ENCODE measurements at regions not wholly inside any gene's neighbourhood (a gene's known extent, or its start where the extent isn't known, plus 50 kb on each side); places are given as distances from the start of the nearest gene placed in this dataset.
"Not testable (repeated sequence)": the region's sequence is repeated elsewhere in the genome, so short reads cannot be mapped to it uniquely, and the experiment has no call there.

DNA sequence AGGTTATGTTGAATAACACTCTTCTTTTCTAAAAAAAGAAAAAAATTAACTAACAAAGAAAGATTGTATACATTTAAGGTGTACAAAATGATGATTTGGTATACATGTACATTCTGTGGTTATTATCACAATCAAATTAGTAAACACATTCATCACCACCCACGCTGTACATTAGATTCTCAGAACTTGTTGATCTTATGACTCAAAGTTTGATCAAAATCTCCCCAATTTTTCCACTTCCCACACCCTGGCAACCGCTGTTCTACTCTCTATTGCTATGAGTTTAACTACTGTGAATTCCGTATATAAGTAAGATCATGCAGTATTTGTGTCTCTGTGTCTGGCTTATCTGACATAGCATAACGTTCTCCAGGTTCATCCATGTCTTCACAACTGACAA lies 469.5 kb upstream of the CHRM3 start:
- no peak for DNase-seq (ENCODE audit: low read depth in 4 of 4, low spot score in 1 of 4)

GRCh38 chr1:238914346-238914745 lies 472.0 kb upstream of the CHRM3 start:
- no peak for DNase-seq (ENCODE audit: low read depth in 4 of 4, low spot score in 1 of 4)

DNA sequence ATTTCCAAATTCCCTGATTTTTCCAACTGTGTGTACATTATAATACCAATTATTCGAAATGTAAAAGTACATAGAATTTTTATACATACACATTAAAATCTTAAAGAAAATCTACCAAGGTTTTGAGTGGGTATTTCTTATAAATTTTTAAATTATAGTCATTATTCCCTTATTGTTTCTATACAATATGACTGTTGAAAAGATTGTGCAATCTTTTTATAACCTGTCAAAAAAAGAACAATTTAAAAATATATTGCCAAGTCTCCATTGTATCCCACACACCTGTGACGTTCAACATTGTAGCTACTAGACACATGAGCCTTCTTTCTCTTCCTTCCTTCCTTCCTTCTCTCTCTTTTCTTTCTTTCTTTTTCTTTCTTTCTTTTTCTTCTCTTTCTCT lies 473.2 kb upstream of the CHRM3 start:
- no peak for DNase-seq (ENCODE audit: low read depth in 4 of 4, low spot score in 1 of 4)

DNA sequence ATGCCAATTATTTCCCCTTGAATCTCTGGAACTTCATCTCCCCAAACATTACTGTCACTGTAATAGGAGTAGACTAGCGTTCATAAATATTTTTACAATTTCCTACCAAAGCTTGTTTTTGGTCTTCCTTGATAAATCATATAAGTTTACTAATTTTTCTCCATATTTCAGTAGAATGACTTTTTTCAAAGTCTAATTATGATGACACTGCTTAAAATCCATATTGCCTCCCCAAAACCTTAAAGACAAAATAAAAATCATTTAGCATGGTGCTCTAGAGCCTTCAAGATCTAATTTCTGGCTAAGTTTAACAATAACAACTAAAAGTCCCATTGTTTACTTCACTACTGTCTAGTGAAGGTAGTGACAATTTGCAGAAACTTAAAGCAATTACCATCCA lies 474.2 kb upstream of the CHRM3 start:
- no peak for DNase-seq (ENCODE audit: low read depth in 4 of 4, low spot score in 1 of 4)

DNA sequence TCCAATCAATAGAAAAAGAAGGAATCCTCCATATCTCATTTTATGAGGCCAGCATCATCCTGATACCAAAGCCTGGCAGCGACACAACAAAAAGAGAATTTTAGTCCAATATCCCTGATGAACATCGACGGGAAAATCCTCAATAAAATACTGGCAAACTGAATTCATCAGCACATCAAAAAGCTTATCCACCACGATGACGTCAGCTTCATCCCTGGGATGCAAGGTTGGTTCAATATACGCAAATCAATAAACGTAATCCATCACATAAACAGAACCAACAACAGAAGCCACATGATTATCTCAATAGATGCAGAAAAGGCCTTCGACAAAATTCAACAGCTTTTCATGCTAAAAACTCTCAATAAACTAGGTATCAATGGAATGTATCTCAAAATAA lies 483.6 kb upstream of the CHRM3 start:
- not testable (repeated sequence) for DNase-seq (ENCODE audit: low read depth in 4 of 4, low spot score in 1 of 4)

- no peak for DNase-seq (ENCODE audit: low read depth in 4 of 4, low spot score in 1 of 4)
Measured at GRCh38 chr1:238900334-238900865, 486.0 kb upstream of the CHRM3 start.

GRCh38 chr1:238898856-238899255 lies 487.5 kb upstream of the CHRM3 start:
- DNase-seq (ENCODE audit: low read depth in 4 of 4, low spot score in 1 of 4), result no peak

DNA sequence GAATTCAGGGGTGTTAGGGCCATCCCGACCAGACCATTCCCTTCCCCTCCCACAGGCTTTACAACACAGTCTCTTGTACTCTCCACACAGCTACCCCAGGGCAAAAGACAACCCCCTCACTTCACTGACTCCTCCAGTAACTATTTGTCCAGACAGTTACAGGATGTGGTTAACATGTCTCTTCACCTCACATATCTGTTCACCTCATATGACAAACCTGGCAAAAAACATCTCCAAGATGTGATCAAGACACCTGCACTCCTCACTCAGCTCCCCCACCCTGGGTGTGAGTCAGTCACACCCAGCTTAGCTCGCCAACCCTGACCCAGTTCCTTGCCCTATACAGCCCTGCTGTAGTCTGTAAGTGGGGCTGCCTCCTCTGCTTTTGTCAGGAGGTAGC lies 490.5 kb upstream of the CHRM3 start:
- no peak for DNase-seq (ENCODE audit: low read depth in 4 of 4, low spot score in 1 of 4)

DNA sequence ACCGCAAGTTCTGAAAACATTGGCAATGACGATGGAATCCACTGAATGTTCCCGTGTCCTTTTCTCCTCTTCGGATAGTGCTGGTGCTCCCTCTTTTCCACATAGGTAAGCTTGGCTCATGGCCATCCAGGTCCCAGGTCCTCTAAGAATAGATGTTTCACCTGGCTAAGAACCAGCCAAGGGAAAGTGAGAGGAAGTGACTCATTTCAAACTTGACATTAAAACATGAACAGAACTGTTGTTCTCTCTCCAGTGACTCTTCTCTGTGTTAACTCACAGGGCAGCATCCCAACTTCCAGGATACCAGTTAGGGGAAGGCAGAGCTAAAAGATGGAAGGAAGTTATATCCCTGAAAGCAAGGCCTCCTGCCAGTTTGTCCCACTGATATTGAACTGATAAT lies 493.8 kb upstream of the CHRM3 start:
- DNase-seq (ENCODE audit: low read depth in 4 of 4, low spot score in 1 of 4), result no peak

- no peak for DNase-seq (ENCODE audit: low read depth in 4 of 4, low spot score in 1 of 4)
Measured at GRCh38 chr1:238861342-238862066, 524.9 kb upstream of the CHRM3 start.

GRCh38 chr1:238833919-238834318 lies 552.4 kb upstream of the CHRM3 start:
- DNase-seq (ENCODE audit: low read depth in 4 of 4, low spot score in 1 of 4), result no peak

DNA sequence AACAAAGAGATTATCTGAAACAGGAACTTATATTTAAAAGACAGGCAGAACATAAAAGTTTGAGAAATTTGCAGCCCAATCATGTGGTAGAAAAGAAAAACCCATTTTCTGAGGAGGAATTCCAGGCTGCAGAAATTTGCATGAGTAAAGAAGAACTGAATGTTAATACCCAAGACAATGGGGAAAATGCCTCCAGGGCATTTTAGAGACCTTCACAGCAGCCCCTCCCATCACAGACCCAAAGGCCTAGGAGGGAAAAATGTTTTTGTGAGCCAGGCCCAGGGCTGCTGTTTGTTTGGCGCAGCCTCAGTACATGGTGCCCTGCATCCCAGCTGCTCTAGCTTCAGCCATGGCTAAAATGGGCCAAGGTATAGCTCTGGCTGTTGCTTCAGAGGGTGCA lies 554.3 kb upstream of the CHRM3 start:
- DNase-seq (ENCODE audit: low read depth in 4 of 4, low spot score in 1 of 4), result no peak

DNA sequence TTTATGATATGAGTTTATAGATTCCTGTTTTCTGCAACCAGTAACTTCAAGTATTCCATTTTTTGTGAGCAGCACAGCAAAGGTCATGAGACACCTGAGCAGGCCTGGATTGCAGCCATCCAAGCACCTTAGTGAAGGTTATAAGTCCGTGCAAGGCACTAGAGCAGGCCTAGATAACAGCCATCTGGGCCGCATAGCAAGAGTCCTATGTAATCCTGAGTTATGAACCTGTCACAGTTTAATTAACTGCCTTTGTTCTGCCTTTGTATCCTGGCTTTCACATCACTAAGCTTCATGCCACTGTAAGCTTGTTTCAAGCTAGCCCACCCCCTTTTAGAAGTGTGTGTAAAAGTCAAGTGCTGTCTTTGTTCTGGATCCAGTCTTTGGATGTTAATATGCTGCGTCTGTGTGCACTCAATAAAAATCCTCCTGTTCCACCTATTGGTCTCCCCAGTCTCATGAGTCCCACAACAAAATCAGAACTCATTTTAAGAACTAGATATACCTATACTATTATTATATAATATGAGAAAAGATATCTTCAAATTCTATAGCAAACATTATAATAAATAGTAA lies 556.2 kb upstream of the CHRM3 start:
- no peak for DNase-seq (ENCODE audit: low read depth in 4 of 4, low spot score in 1 of 4)

- DNase-seq (ENCODE audit: low read depth in 4 of 4, low spot score in 1 of 4), result no peak
Measured at GRCh38 chr1:238826891-238827290, 559.5 kb upstream of the CHRM3 start.

DNA sequence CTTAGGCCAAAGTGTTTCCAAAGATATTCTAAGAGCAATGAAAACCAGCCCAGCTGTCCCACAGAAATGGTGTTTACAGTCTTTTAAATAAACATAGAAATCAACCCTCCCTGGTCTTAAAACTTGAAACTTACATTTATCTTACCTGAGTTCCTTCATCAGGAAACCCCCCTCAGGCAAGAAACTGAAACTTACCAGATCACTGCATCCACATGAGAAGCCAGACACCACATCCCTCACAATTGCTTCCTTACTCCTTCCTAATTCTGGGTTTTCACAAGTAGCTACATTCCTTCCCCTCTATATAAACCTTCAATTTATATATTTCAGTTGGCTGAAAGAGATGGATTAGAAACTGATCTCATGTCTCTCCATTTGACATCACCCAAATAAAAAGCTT lies 563.0 kb upstream of the CHRM3 start:
- no peak for DNase-seq (ENCODE audit: low read depth in 4 of 4, low spot score in 1 of 4)

GRCh38 chr1:238811211-238811879 lies 575.0 kb upstream of the CHRM3 start:
- DNase-seq (ENCODE audit: low read depth in 4 of 4, low spot score in 1 of 4), result no peak

DNA sequence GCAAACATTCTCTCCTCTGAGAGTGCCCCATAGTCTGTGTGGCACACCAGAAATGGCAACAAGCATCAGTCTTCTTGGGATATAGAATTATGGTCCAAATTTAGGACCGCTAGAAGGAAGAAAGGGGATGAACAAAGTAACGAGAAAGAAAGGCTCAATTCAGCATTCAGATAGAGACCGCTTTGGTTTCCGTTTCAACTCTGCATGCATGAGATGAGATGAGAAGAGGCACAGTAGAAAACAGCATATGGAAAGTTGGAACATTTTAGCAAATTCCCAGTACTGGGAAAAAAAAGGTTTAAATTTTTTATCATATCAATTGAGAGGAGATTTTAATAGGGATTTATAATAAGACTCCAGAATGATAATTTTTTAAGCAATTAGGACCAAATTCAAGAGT lies 595.5 kb upstream of the CHRM3 start:
- no peak for DNase-seq (ENCODE audit: low read depth in 4 of 4, low spot score in 1 of 4)

GRCh38 chr1:238789916-238790667 lies 596.3 kb upstream of the CHRM3 start:
- no peak for DNase-seq (ENCODE audit: low read depth in 4 of 4, low spot score in 1 of 4)

GRCh38 chr1:238787471-238787870 lies 598.9 kb upstream of the CHRM3 start:
- DNase-seq (ENCODE audit: low read depth in 4 of 4, low spot score in 1 of 4), result no peak

DNA sequence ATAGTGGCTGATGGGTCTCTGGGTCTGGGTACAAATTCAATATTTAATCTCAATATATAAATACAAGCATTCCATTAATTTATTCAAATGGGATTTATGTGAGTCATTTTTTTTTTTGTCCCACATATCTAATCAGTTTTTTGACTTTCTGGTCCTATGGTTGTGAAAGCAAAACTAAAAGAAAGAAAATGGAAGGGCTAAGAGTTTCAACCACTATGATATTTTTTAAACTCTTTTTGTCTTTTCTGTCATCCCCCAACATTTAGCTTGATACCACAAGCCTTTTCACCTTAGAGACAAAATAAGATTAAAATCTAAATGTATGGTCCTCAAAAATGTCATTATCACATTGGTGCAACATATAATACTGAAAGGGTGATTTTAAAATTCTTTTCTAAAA lies 602.7 kb upstream of the CHRM3 start:
- DNase-seq (ENCODE audit: low read depth in 4 of 4, low spot score in 1 of 4), result no peak

- no peak for DNase-seq (ENCODE audit: low read depth in 4 of 4, low spot score in 1 of 4)
Measured at GRCh38 chr1:238779716-238780115, 606.7 kb upstream of the CHRM3 start.

DNA sequence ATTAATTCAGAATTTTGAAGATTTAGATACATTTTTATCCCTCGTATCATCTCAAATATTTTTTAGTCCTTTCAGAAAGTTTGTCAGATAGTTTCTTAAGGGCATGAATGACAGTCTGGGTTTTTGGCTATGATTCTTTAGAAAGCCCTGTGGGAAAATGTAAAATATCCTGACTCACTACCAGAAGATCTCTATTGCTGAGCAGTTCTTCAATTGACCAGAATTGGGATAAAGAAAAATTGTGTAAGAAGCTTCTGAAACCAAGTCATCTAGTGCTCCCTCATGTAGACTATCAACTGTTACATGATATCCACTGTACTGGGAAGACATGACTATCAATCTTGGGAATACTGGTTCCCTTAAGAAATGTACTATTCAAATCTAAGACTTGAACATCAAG lies 608.3 kb upstream of the CHRM3 start:
- no peak for DNase-seq (ENCODE audit: low read depth in 4 of 4, low spot score in 1 of 4)

All from stimulated activated CD4-positive, alpha-beta T cell treated with anti-CD3 and anti-CD28 coated beads, Interleukin-1b, Interleukin-23, amount 100 ng/mL, for 24 hours (primary cell).